ENCODE measurements at regions not wholly inside any gene's neighbourhood (a gene's known extent, or its start where the extent isn't known, plus 50 kb on each side); places are given as distances from the start of the nearest gene placed in this dataset.

- no peak for TF ChIP-seq SIX5 (IDR thresholded peaks at IDR 0.05; ENCODE audit: borderline replicate concordance in 1 of 2, insufficient read depth in 1 of 2, low read depth in 1 of 2, low read length in 2 of 2)
- TF ChIP-seq SIN3A (IDR thresholded peaks at IDR 0.05; ENCODE audit: borderline replicate concordance in 2 of 2, control insufficient read depth in 1 of 2, low read depth in 2 of 2, low read length in 2 of 2), result no peak
- peak; percentile 49 for TF ChIP-seq NEUROD1 (IDR thresholded peaks at IDR 0.05; ENCODE audit: borderline replicate concordance, low read depth, low read length, partially characterized antibody)
- TF ChIP-seq POLR3A (IDR thresholded peaks at IDR 0.05; ENCODE audit: borderline replicate concordance, extremely low read depth, insufficient read depth, insufficient read length), result no peak
- TF ChIP-seq RNF219 (CRISPR knock-in tag; IDR thresholded peaks at IDR 0.05), result no peak
- TF ChIP-seq HDAC1 (IDR thresholded peaks at IDR 0.05), result 0 out of 4 replicates have a peak, but pooled peaks of 1 of the 2 experiments have one; percentile 10
- TF ChIP-seq, protein P1, sequence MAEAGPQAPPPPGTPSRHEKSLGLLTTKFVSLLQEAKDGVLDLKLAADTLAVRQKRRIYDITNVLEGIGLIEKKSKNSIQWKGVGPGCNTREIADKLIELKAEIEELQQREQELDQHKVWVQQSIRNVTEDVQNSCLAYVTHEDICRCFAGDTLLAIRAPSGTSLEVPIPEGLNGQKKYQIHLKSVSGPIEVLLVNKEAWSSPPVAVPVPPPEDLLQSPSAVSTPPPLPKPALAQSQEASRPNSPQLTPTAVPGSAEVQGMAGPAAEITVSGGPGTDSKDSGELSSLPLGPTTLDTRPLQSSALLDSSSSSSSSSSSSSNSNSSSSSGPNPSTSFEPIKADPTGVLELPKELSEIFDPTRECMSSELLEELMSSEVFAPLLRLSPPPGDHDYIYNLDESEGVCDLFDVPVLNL (CRISPR knock-in tag; IDR thresholded peaks at IDR 0.05; ENCODE audit: low read depth), result no peak
- TF ChIP-seq BRD9 (IDR thresholded peaks at IDR 0.05; ENCODE audit: low read depth, partially characterized antibody), result no peak
- no peak for TF ChIP-seq HDAC3 (IDR thresholded peaks at IDR 0.05; ENCODE audit: borderline replicate concordance, partially characterized antibody)
- TF ChIP-seq ARID4B (CRISPR knock-in tag; IDR thresholded peaks at IDR 0.05), result no peak
- TF ChIP-seq SMARCA4 (IDR thresholded peaks at IDR 0.05), result peak; percentile 59; the same call in 1 of the 2 replicates
- TF ChIP-seq, protein P2, sequence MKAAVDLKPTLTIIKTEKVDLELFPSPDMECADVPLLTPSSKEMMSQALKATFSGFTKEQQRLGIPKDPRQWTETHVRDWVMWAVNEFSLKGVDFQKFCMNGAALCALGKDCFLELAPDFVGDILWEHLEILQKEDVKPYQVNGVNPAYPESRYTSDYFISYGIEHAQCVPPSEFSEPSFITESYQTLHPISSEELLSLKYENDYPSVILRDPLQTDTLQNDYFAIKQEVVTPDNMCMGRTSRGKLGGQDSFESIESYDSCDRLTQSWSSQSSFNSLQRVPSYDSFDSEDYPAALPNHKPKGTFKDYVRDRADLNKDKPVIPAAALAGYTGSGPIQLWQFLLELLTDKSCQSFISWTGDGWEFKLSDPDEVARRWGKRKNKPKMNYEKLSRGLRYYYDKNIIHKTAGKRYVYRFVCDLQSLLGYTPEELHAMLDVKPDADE (conservative IDR thresholded peaks at IDR 0.05; ENCODE audit: control insufficient read depth, low read depth, low read length), result no peak
- TF ChIP-seq WHSC1 (IDR thresholded peaks at IDR 0.05; ENCODE audit: low read length), result no peak
- no peak for TF ChIP-seq CBX5 (IDR thresholded peaks at IDR 0.05; ENCODE audit: borderline replicate concordance, low read depth)
- TF ChIP-seq NR1H2 (CRISPR knock-in tag; IDR thresholded peaks at IDR 0.05), result no peak
- TF ChIP-seq ZNF41 (CRISPR knock-in tag; conservative IDR thresholded peaks at IDR 0.05), result no peak
- no peak for TF ChIP-seq NRF1 (conservative IDR thresholded peaks at IDR 0.05 in 1 of 2, IDR thresholded peaks at IDR 0.05 in 1 of 2)
- TF ChIP-seq HMBOX1 (IDR thresholded peaks at IDR 0.05), result no peak
These were observed 304.4 kb upstream of the LYZL1 start (continued) for GRCh38 chr10:28984431-28984830.
